BLaER1 (cell line): ENCODE measurements at regions not wholly inside any gene's neighbourhood (a gene's known extent, or its start where the extent isn't known, plus 50 kb on each side); places are given as distances from the start of the nearest gene placed in this dataset.
"Not testable (repeated sequence)": the region's sequence is repeated elsewhere in the genome, so short reads cannot be mapped to it uniquely, and the experiment has no call there.

Experiments
- H3K27ac ChIP-seq: shearing (Covaris generic); formaldehyde crosslinking; 2 replicates; pipeline ENCODE4 v1.8.1; 2022
- H3K27me3 ChIP-seq: shearing (Covaris generic); formaldehyde crosslinking; 2 replicates; pipeline ENCODE4 v1.8.1; 2022
- H3K36me3 ChIP-seq: shearing (Covaris generic); formaldehyde crosslinking; 2 replicates; pipeline ENCODE4 v1.8.1; 2022
- H3K4me1 ChIP-seq: shearing (Covaris generic); formaldehyde crosslinking; 2 replicates; pipeline ENCODE4 v1.8.1; 2022
- H3K4me2 ChIP-seq: shearing (Covaris generic); formaldehyde crosslinking; 2 replicates; pipeline ENCODE4 v1.8.1; 2022
- H3K4me3 ChIP-seq: shearing (Covaris generic); formaldehyde crosslinking; 2 replicates; pipeline ENCODE4 v1.8.1; 2022
- H3K9ac ChIP-seq: shearing (Covaris generic); formaldehyde crosslinking; 2 replicates; pipeline ENCODE4 v1.8.1; 2022
- H3K9me3 ChIP-seq: shearing (Covaris generic); formaldehyde crosslinking; 2 replicates; pipeline ENCODE4 v1.8.1; 2022
- H4K20me1 ChIP-seq: shearing (Covaris generic); formaldehyde crosslinking; 2 replicates; pipeline ENCODE4 v1.8.1; 2022
- Cebpa-rat ChIP-seq: shearing (Covaris generic); IDR thresholded peaks from 2 replicates; pipeline ENCODE4 v1.8.1; 2022

GRCh38 chr6:153984811-153985210, 54.2 kb upstream of the OPRM1 start:
- H3K4me3 ChIP-seq, result no peak overlapping the region

GRCh38 chr6:153980171-153980570, 58.9 kb upstream of the OPRM1 start:
- Histone ChIP-seq H3K9me3 (no peaks in the 10 kb centered on the region), H3K4me2 (no peak overlapping the region), H3K27ac (no peak overlapping the region), H3K4me3 (no peak overlapping the region), H3K9ac (no peak overlapping the region), H4K20me1 (no peaks in the 10 kb centered on the region), H3K27me3 (no peaks in the 10 kb centered on the region), H3K36me3 (no peaks in the 10 kb centered on the region), H3K4me1 (no peaks in the 10 kb centered on the region)
- no peak for TF ChIP-seq Cebpa-rat

More at GRCh38 chr6:153984811-153985210, 54.2 kb upstream of the OPRM1 start:
- no peak overlapping the region for H3K4me2 ChIP-seq
- H3K36me3 ChIP-seq, result no peaks in the 10 kb centered on the region
- no peaks in the 10 kb centered on the region for H4K20me1 ChIP-seq
- H3K4me1 ChIP-seq, result peaks cover 10% of the 10 kb centered on the region
- H3K27ac ChIP-seq, result no peak overlapping the region
- no peaks in the 10 kb centered on the region for H3K9me3 ChIP-seq
- no peak overlapping the region for H3K9ac ChIP-seq
- H3K27me3 ChIP-seq, result no peaks in the 10 kb centered on the region
- TF ChIP-seq Cebpa-rat, result no peak

GRCh38 chr6:153978911-153979548, 60.0 kb upstream of the OPRM1 start:
- not testable (repeated sequence) for H3K4me1 ChIP-seq, H3K9ac ChIP-seq, H3K9me3 ChIP-seq, H3K27ac ChIP-seq, H3K4me3 ChIP-seq, H3K4me2 ChIP-seq, H4K20me1 ChIP-seq, H3K27me3 ChIP-seq, H3K36me3 ChIP-seq

- no peak overlapping the region for H3K27ac ChIP-seq
- H3K9ac ChIP-seq, result no peak overlapping the region
- no peak overlapping the region for H3K4me3 ChIP-seq
- H3K4me2 ChIP-seq, result no peak overlapping the region
- no peaks in the 10 kb centered on the region for H4K20me1 ChIP-seq
- no peaks in the 10 kb centered on the region for H3K4me1 ChIP-seq
- no peak for TF ChIP-seq Cebpa-rat
- H3K36me3 ChIP-seq, result no peaks in the 10 kb centered on the region
- H3K27me3 ChIP-seq, result no peaks in the 10 kb centered on the region
- H3K9me3 ChIP-seq, result no peaks in the 10 kb centered on the region
These were observed 61.9 kb upstream of the OPRM1 start for GRCh38 chr6:153976921-153977693.

- peak overlapping the region; percentile 57 for H3K4me2 ChIP-seq
- peaks cover 21% of the 10 kb centered on the region for H3K4me1 ChIP-seq
- no peak for TF ChIP-seq Cebpa-rat
- H3K9me3 ChIP-seq, result peaks cover 2% of the 10 kb centered on the region; the same call in 1 of the 2 replicates
- no peaks in the 10 kb centered on the region for H3K27me3 ChIP-seq
- no peaks in the 10 kb centered on the region for H3K36me3 ChIP-seq
- H4K20me1 ChIP-seq, result no peaks in the 10 kb centered on the region
- H3K4me3 ChIP-seq, result no peak overlapping the region
- no peak overlapping the region for H3K9ac ChIP-seq
- no peak overlapping the region for H3K27ac ChIP-seq
These were observed 73.0 kb upstream of the OPRM1 start for GRCh38 chr6:153966001-153966400.

GRCh38 chr6:153963352-153963751, 75.7 kb upstream of the OPRM1 start:
- Histone ChIP-seq H3K9me3 (no peaks in the 10 kb centered on the region), H3K4me2 (no peak overlapping the region), H3K27me3 (no peaks in the 10 kb centered on the region), H3K36me3 (no peaks in the 10 kb centered on the region), H3K4me3 (no peak overlapping the region), H3K4me1 (peaks cover 21% of the 10 kb centered on the region), H3K27ac (no peak overlapping the region), H3K9ac (no peak overlapping the region), H4K20me1 (no peaks in the 10 kb centered on the region)
- TF ChIP-seq Cebpa-rat, result no peak

GRCh38 chr6:153962555-153962954, 76.5 kb upstream of the OPRM1 start:
- H3K27ac ChIP-seq, result no peak overlapping the region

GRCh38 chr6:153960741-153961140, 78.3 kb upstream of the OPRM1 start:
- Histone ChIP-seq H3K4me2 (no peak overlapping the region), H3K9me3 (no peaks in the 10 kb centered on the region), H3K4me1 (peaks cover 6% of the 10 kb centered on the region), H3K9ac (no peak overlapping the region), H3K36me3 (no peaks in the 10 kb centered on the region), H4K20me1 (no peaks in the 10 kb centered on the region), H3K27ac (no peak overlapping the region), H3K27me3 (no peaks in the 10 kb centered on the region), H3K4me3 (no peak overlapping the region)
- TF ChIP-seq Cebpa-rat, result no peak

More at GRCh38 chr6:153962555-153962954, 76.5 kb upstream of the OPRM1 start:
- no peak for TF ChIP-seq Cebpa-rat
- Histone ChIP-seq H3K9me3 (no peaks in the 10 kb centered on the region), H4K20me1 (no peaks in the 10 kb centered on the region), H3K36me3 (no peaks in the 10 kb centered on the region), H3K4me2 (no peak overlapping the region), H3K4me3 (no peak overlapping the region), H3K27me3 (no peaks in the 10 kb centered on the region), H3K9ac (no peak overlapping the region), H3K4me1 (peaks cover 21% of the 10 kb centered on the region)

- Histone ChIP-seq H3K4me2 (no peak overlapping the region), H3K36me3 (no peaks in the 10 kb centered on the region), H4K20me1 (no peaks in the 10 kb centered on the region), H3K9me3 (no peaks in the 10 kb centered on the region), H3K27me3 (no peaks in the 10 kb centered on the region), H3K4me3 (no peak overlapping the region), H3K27ac (no peak overlapping the region), H3K4me1 (peaks cover 2% of the 10 kb centered on the region), H3K9ac (no peak overlapping the region)
- TF ChIP-seq Cebpa-rat, result no peak
These were observed 78.8 kb upstream of the OPRM1 start for GRCh38 chr6:153960281-153960680.

GRCh38 chr6:153959276-153959675, 79.8 kb upstream of the OPRM1 start:
- Histone ChIP-seq H3K27me3 (no peaks in the 10 kb centered on the region), H3K4me3 (no peak overlapping the region), H3K27ac (no peak overlapping the region), H4K20me1 (no peaks in the 10 kb centered on the region), H3K4me2 (no peak overlapping the region), H3K4me1 (no peaks in the 10 kb centered on the region), H3K9ac (no peak overlapping the region), H3K9me3 (no peaks in the 10 kb centered on the region), H3K36me3 (no peaks in the 10 kb centered on the region)
- TF ChIP-seq Cebpa-rat, result no peak
